GM21576 (cell line): ENCODE measurements at regions not wholly inside any gene's neighbourhood (a gene's known extent, or its start where the extent isn't known, plus 50 kb on each side); places are given as distances from the start of the nearest gene placed in this dataset.

Source experiments
- ATAC-seq: cut with Tn5 transposase; IDR thresholded peaks from one replicate; pipeline ENCODE4 v1.9.1; 2021; ENCODE audit warnings: mild to moderate bottlenecking, moderate library complexity; ENCODE audit not compliant: unreplicated experiment

DNA sequence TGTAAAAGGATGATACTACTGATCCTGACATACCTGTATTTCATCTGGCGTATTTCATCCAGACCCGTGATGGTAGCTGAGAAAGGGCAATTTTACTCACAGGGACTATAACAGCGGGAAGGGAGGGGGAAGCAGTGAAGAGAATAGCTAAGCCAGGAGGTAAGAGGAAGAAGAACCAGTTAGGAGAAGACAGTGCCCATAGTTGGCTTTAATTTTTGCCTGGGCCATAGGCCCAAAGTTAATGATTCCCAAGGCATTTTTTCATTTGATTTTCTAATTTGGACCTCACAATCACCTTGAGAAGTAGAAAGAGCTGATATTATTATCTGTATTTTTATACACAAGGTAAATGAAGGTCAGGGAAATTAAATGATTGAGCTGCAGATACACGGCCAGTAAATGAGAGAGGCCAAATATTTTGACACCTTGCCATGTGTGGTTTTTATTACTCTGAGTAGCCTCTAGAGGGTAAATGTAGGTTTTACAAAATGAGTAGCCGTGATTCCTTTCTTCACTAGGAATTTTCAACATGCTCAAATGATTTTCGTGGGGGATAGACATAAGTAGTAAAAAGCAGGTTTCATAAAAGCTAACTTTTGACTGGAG lies 382.2 kb downstream of the FUT8 start:
- no peak for ATAC-seq

DNA sequence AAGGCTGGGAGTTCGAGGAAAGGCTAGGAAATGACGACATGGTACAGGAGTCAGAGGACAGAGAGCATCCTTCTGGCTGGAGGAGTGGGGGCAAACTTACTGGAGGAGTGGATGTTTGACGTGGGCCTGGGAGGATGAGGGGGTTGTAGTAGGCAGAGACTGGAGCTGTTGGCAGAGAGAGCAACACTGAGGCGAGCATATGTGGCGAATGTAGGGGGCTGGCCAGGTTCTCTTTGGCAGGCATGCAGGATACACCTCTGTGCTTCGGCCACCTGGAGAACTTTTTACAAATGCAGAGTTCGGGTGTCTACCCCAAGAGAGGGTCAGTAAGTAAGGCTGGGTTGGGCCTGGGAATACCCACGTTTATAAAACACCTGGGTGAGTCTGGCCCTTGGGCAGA lies 385.7 kb downstream of the FUT8 start:
- ATAC-seq = no peak

DNA sequence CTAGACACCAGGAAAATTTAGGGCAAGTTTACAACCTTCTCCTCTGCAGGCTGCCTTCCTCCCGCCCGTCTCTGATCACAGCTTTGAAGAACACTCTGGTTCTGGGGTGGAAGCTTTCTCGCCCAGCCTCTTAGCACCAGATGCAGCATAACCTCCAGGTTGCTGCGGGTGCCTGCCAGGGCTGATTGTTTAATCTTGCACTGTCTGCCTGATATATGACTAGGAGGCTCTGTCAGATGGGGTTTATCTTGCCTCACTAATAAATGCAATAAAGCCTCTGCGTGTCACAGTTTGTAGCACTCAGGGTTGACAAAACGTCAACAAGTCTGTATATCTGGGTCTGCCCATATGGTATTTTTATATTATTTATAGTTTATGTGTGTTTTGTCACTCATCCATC lies 388.2 kb downstream of the FUT8 start:
- ATAC-seq = no peak

DNA sequence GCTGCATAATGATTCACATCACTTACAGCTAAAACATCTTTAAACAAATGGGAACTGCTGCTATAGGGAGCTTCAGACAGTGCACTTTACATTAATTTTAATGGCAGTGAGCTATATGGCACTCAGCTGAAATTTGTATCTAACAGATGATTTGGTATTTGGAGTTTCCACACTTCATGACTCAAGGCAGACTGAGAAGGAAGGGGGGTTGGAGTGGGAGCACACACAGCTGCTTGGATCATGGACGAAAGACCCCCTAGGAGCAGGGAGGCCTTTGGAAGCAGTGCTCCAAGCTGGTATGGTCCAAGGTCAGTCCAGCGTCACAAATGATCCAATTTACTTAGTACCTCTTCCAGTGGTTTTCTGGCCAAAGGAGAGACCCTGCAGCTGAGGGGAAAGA lies 389.7 kb downstream of the FUT8 start:
- ATAC-seq = no peak

DNA sequence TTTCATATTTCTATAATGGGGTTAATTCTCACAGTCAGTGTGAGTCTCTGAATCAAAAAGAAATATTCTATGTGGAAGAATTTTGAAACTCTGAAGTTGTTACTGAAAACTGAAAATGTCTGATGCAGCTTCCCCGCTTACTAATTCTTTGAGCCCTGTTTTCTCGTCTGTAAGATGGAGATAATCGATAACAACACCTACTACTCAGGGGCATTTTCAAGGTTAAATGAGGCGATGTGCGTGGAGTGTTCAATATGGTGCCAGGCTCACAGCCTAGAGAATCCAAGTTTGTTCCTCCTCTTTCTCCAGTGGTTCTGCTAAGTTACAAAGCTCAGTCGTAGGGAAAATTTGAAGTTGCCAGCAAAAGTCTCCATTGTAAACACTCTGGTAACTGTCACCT lies 391.4 kb downstream of the FUT8 start:
- no peak for ATAC-seq

DNA sequence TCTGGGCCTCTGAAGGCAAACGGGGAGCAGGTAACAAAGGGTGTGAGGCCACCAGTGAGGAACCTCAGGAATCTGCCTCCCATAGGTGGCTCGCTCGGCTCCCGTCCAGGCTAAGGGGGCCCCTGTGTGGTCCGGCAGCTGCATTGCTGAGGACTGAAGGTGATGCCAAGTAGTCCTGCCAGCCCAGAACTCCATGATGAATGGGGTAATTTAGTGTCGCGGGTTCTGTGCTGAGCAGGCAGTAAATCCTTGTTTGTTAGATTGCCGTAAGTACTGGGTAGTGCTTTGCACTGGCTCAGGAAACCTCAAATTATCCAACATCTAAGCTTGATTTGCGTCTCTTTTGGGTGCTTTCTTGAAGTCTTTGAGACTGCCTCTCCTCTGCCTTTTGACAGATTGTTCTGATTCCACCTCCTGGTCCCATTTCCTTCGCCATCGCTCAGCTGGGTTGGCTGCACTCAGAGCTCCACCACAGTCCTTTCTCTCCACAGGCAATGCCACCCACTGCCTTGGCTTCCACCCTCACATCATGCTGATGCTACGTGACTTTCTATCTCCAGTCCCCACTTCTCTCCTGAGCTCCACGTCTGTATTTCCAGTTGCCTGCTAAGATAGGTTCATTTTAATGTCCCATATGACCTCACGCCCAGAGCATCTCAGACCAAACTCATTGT lies 392.0 kb downstream of the FUT8 start:
- ATAC-seq = no peak

DNA sequence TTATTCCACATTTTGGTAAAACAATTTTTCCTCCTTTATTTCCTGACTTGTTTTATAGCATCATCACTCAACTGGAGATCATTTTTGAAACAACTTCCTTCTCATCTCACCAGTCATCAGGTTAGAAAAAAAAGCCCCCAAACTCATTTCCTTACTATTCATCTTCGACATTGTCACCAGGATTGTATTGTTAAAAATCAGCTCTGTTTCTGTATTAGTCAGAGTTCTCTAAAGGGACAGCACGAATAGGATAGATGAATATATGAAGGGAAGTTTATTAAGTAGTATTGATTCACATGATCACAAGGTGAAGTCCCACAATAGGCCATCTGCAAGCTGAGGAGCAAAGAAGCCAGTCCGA lies 392.6 kb downstream of the FUT8 start:
- ATAC-seq = no peak

DNA sequence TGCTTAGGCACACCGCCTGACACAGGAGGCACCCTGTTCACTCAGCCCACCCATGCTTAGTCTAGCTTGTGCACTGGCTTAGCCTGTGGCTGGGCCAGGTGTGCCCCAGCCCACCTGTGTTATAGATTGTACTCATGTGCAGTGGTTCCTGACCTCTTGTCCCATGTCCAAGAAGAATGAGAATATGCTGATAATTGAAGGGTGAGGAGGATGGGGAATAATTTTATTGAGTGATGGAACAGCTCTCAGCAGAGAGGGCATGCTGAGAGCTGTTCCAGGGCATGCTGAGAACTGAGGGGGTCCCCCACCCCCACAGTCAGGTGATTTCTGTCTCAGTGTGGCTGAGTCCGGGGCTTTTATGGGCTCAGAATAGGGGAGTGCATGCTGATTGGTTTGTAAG lies 395.9 kb downstream of the FUT8 start:
- no peak for ATAC-seq

DNA sequence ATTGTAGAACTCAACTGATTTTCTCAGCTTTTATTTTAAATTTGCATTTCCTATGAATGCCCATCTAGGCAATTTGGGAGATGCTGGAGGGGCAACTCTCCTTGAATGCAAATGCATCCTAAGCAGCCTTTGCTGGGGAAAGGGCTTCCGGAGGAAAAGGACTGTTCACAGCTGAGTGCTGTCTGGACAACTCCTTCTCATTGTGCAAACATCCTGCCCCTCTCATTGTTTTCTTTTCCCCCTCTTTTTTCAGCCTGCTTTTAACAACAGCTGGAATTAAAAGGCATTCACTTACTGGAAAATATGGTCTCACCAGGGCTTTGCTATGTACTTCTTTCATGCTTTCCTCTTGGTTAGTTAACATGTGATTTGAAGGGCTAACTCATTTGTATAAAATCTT lies 397.8 kb downstream of the FUT8 start:
- ATAC-seq = no peak

DNA sequence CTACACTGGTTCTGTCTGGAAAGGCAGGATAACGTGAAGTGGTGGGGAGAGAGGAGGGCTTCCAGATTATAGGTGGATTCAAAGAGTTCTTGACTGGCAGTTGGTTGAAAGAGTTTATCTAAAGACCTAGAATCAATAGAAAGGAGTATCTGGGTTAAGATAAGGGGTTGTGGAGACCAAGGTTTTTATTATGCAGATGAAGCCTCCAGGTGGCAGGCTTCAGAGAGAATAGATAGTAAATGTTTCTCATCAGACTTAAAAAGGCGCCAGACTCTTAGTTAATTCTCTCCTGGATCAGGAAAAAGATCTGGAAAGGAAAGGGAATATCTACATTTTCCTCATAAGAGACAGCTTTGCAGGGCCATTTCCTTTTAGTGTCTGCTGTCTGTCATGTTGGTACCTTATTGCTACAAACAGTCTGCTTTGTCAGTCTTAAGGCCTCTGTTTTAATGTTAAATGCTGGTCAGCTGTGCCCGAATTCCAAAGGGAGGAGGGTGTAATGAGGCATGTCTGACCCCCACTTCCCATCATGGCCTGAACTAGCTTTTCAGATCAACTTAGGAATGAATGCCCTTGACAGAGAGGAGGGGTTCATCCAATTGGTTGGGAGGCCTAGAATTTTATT lies 401.3 kb downstream of the FUT8 start:
- ATAC-seq = no peak

DNA sequence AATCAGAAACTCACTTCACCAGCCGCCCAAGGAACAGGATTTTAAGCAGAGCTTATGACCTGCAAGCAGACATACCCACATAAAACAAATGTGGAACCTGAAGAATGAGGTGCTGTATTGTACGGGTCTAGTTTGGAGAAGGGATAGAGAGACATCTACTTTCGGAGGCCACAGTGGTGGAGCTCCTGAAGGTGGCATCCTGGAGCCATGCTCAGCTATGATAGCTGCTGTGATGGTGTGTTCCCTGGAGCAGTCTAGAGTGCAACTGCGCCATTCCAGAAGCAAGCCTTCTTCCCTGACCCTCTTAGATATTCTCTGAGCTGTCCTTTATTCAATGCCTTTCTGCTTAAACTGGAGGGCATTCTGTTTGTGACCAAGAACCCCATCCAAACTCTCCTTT lies 402.6 kb downstream of the FUT8 start:
- ATAC-seq = no peak

DNA sequence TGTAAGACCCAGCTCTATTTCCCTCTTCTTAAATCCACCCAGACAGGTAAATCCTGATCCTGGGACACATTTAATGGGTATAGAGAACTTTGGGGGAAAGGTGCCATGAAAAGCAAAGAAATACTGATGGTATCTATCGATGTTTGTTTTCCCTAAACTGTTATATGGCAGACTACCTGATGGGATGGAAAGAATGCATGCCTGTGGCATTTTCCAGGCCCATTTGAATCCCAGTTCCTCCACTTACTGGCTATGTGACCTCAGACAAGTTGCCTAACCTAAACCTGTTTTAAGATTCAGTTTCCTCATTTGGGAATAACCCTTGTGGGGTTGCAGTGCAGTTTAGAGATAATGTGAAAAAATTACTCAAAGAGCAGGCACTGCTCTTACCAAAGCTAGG lies 404.5 kb downstream of the FUT8 start:
- no peak for ATAC-seq

DNA sequence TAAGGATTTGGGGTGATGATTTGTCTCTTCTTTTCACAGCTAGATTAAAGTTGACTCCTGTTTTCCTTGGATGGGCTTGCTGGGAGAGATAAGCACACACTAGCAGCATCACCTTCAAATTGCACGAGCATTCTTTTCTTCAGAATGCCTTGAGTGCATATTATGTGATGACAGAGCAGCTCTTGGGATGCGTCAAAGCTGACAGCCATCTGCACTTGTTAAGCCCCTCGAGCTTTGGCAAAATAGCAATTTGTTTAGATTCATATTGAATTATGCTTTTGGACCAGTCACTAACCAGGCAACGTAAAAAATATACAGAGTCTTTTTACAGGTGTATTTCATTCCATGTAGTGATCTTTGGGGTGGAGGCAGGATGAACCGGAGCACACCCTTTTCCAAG lies 407.0 kb downstream of the FUT8 start:
- no peak for ATAC-seq

DNA sequence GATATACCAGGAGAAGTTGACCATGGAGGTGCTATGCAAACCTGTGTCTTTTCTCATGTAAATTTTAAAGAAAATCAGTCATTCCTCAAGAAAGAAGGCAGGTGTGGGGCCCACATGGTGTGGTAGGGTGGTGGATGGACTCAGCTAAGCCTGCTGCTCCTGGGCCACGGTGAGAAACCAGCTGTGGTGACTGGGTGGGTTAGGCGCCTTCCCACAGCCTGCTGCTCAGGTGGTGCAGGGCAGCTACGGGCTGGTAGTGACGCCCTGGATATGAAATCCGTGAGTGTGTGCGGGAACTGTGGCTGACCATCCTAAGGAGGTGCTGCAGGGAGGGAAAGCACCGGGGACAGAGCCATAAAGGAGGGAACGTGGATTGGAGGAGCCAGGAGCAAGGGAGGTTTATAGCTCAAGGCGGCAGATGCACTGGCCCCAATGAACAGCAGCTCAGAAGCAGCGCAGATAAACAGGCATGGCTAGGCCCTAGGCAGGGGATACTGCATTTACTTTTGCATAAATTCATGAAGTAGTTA lies 408.8 kb downstream of the FUT8 start:
- ATAC-seq = no peak

DNA sequence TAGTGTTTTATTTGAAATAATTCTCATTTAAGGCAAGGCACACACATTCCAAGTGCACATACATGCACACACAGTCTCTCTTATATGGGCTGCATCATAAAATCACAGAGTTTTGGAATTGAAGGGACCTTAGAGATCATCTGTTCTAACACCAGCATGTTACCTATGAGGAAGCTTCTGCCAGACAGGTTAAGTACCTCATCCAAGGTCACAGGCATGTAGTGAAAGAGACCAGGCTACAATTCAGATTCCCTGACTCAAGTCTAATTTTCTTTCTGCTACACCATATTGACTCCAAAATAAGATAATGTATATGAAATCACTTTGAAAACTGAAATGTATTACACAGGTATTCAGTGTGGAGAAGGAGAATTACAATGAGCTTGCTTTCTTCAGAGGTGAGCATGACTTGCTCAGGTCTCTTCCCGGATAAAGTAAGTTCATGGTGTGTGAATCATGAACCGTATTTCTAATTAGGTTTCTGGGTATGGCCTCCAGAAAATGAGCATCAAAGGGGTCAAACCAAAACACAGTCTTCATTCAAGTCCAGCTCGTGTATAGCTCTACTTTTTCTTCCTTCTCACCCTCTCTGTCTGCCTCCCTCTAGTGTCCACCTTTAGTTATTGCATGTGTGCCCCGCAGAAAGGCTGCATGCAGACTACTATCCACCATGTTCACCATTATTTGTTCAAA lies 411.9 kb downstream of the FUT8 start:
- ATAC-seq = no peak

DNA sequence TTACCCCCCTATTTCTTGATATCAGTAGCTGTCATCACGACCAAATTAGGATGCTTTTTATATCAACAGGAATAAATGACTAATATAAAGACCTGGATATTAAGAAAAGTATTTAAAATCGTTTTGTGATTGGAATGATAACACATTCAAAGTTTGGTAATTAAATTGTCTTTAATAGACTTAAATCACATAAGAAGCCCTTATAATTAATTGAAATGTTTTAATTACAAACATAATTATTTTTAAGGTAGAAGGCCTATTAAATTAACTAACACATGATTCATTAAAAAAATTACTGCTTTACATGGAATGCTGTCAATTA lies 412.4 kb downstream of the FUT8 start:
- ATAC-seq = no peak

DNA sequence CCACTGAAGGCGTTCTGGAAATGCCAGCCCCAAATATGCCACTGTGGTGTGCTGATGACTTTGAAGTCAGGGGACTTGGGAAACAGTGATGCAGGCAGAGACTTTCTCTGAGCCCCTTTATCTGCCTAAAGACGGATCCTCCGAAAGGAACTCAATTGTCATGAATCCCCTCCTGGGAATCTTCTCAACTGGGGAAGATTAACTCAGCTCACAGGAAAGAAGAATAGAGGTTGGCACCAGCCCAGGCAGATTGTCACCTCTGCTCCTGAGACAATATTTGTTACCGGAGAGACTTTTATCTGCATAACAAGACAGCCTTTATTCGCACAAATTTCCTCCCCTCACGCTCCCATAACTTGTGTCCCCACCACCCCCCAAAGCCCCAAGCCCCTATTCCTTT lies 414.4 kb downstream of the FUT8 start:
- no peak for ATAC-seq

DNA sequence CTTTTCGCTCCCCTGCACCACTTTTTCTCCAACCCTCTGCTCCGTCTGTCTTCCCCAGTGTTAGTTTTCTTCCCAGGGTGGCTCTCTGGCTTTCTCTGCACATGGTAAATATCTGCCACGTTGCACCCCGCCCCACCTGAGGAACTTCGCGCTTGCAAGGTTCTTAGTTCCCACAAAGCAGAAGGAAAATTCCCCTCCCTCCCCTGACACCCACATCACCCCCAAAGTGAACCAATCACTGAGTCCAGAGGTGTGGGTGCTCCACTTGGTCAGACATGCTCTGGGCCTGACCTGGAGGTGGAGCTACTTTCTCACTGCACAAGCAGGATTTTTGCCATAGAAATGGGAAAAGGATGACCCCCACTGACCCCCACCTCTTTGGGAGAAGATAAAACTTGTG lies 415.0 kb downstream of the FUT8 start:
- ATAC-seq = no peak

DNA sequence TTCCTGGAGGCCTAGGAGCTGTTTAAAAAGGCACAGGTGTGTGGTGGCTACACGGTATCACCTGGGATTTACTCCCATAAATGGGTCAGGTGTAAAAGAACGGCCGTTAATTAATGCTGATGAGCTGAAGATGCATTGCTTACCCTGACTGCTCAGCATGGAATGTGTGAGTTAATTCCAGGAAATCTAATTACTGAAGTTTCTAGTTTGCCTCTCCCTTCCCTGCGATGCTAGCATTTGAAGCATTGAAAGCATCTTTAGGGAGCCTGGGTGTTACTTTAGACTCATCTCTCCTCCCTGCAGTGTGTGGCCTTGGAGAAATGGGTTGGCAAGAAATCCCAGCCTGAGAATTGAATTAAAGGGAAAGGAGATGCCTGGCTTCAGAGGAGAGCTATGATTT lies 415.9 kb downstream of the FUT8 start:
- no peak for ATAC-seq

DNA sequence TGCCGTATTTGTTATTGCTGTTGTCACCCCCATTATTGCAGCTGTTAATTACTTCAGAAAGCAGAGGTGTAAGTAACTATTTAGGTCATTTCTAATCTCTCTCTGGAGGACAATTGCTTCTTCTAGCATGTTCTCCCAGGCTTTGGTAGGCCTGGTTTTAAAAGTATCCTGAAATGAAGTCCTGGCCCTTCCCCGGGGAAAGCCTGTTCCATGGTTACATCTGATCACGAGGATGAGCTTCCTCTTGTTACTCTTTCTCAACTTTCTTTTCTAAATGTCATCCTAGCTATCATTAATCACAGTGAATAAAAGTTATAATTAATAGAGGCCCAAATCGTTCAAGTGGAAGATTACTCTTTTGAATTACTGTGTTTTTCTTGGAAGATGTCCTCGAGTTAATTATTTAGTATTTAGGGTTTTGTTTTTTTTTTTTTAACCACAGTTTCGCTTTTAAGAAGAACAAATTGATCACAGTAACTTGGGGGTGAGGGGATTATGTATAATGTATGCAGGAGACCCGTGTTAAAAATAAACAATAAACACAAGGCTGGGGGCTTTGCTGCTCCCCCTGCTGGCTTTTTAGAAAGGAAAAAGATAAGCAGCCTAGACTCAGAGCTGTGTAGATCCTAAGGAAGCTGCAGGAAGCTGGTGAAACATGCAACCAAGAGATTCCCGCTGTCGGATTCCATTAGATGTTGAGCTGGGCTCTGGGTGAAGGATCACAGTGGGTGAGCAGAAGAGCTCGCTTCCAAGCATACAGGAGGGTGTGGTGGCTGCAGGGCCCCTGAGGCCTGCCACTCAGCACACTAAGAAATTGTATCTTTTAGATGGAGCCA lies 420.1 kb downstream of the FUT8 start:
- no peak for ATAC-seq

DNA sequence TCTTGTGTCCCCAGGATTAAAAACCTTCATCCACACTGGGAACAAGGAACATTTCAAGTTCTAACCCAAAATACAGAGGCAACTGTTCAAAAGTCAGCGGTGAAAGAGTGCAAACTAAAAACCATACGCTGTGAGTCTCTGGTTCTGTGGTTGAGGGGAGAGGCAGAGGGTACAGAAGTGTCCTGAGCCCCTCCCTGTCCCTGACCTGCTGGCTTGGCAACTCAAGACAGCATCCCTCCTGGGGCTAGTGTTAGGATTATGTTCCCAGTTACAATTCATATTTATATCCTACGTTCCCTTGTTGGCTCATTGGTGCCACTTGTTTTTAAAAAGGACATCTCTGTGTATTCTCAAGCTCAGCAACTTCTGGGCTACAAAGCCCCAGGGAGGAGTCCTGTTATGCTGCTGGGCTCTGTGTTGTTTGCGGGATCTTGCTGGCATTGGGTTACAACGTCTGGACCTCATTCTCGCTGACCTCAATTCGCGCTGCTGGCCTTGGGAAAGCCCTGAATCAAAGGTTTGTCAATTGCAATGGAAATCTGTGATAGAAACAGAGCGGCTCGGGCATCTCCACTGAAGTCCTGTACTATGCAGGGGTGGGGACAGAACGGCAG lies 420.8 kb downstream of the FUT8 start:
- no peak for ATAC-seq
